Activated CD8-positive, alpha-beta memory T cell treated with anti-CD3 and anti-CD28 coated beads for 36 hours (primary cell): ENCODE measurements at regions not wholly inside any gene's neighbourhood (a gene's known extent, or its start where the extent isn't known, plus 50 kb on each side); places are given as distances from the start of the nearest gene placed in this dataset.

ENCODE experiments used
- CTCF ChIA-PET: fragments of 350-600 bp; sonication (Branson Sonifier 250); formaldehyde crosslinking; loops from one replicate; lab custom pipeline; 2021; ENCODE audit warnings: antibody characterized with exemption; lab: Charles Lee
- POLR2A ChIA-PET: fragments of 350-600 bp; sonication (Branson Sonifier 250); formaldehyde crosslinking; loops from one replicate; lab custom pipeline; 2021; ENCODE audit warnings: antibody characterized with exemption; lab: Charles Lee

- ChIA-PET CTCF (no interaction called here), POLR2A (no interaction called here)
These were observed 58.5 kb downstream of the PSMG1 start for GRCh38 chr21:39124681-39125251.

DNA sequence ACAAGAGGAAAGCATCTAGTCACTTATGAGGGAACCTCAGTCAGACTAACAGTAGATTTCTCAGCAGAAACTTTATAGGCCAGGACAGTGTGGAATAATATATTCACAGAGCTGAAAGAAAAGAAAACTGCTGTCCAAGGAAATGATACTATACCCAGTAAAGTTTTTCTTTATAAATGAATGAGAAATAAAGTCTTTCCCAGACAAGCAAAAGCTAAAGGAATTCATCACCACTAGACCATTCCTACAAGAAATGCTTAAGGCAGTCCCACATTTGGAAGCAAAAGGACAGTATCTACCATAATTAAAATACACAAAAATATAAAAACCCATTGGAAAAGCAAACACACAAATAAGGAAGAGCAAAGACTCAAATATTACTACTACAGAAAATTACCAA lies 59.9 kb downstream of the PSMG1 start:
- CTCF ChIA-PET = interaction anchor here (0.6 kb wide), 1 partner anchor 324 kb away, joined by 4 read pairs; no protein-coding TSS in a partner anchor

GRCh38 chr21:39121600-39122355 lies 61.5 kb downstream of the PSMG1 start:
- CTCF ChIA-PET = no interaction called here
- POLR2A ChIA-PET = no interaction called here

More for the DNA sequence above, 59.9 kb downstream of the PSMG1 start:
- POLR2A ChIA-PET = no interaction called here

GRCh38 chr21:39120876-39121599 lies 62.2 kb downstream of the PSMG1 start:
- POLR2A ChIA-PET = no interaction called here
- CTCF ChIA-PET = no interaction called here

- ChIA-PET POLR2A (no interaction called here), CTCF (no interaction called here)
These were observed 63.4 kb downstream of the PSMG1 start for GRCh38 chr21:39119891-39120290.

DNA sequence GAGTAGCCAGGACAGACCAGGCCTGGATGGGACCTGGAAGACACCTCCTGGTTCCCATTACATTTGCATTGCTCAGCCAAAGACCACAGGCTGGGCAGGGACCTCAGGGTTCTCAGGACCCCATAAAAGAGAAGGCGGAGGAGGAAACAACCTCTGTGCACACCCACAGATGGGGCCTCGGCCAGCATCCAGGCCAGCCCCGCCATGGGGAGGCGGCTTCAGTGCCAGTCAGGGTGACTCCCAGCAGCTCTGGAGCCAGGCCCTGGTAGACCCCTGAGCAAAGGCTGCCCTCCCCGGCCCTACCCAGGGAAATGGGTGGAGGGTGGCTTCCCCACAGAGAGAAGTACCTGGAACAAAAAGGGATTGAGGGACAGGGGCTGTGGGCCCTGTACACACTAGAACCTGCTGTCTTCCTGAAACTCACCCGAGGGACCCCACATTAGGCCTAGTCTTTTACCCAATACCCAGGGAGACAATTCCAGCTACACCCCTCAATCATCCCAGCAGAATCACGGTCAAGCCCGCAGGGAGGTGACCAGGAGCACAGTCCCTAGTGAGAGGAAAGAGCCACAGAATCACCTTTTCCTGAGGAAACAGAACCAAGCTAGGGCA lies 64.5 kb downstream of the PSMG1 start:
- POLR2A ChIA-PET = no interaction called here
- CTCF ChIA-PET = no interaction called here

GRCh38 chr21:39118061-39118460 lies 65.2 kb downstream of the PSMG1 start:
- POLR2A ChIA-PET = no interaction called here
- CTCF ChIA-PET = no interaction called here

DNA sequence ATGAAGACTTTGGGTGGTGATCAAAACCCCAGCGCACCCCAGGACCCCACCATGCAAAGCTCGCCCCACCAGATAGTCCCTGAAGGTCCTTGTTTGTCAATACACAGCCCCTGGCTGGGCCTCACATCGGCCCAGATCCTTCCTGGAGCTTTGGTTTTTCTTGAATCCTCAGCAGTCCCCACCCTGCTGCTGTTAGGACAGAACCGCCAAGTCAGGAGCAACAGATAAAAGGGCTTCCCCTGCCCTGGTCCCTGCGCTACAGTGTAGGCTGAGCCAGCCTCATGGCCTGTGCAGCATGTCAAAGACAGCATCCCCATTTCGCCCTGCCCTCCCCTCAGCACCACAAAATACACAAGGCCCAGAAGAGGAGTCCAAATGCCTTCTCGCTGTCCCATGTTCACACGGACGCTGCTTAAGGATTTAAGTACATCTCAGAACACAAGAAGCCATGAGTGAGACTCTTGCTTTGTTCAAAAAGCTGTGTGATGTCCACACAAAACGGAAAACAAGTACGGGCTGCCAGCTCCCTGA lies 65.7 kb downstream of the PSMG1 start:
- ChIA-PET CTCF (no interaction called here), POLR2A (no interaction called here)

DNA sequence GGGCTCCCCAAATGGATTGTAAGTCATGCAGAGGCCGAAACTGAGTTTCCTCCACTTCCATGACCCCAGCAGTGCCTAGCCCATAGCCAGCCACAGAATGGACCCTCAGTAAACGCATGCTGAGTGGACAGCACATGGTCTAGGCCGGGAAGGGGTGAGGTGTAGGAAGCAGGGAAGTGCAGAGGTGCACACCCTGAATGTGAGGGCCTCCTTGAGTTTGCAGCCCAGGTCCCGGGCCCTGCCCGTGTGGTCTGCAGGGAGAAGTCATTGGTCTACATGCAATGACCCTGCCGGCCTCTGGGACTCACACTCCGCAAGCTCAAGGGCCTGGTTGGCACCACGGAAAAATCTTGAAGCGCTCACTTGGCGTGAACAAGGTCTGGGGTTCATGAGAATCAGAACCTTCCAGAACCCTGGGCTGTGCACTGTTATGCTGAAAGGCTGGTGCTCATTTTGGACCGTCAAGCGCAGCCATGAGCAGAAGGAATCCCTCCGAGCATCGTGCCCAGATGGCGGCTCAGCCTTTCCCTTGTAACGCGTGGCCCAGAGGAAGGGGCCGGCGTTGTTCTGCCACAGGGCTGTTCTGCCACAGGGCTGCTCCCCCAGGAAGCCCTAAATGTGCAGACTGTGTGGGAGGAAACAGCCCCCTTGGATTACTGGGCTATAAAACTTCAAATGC lies 66.4 kb downstream of the PSMG1 start:
- ChIA-PET CTCF (no interaction called here), POLR2A (no interaction called here)

DNA sequence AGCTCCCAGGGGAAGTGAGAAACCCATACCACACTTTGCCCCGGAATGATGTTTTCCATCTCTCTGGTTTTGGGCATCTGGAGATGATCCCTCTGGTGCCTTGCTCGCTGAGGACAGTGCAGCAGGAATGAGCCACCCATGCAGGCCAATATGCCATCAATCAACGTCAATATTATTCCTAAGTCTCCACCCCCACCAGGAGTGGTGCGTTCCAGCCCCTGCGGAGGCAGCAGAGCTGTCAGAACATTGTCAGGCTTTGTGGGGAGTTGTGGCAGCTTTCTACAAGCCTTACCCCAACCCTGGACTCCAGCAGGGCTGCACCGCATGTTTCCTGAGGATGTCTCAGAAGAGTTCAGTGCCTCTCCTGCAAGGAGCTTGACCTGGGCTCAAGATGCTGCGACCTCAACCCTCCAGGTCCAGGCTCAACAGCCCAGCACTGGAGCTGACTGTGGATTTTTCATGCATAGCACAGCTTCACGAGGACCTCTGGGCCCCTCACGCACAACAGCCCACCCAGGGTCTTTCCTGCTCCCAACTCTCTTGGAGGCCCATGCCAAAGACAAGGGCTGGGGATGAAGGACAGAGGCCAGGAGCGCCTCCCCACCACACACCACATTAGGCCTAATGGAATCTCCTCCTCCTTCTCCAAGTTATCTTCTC lies 67.5 kb downstream of the PSMG1 start:
- CTCF ChIA-PET = no interaction called here
- POLR2A ChIA-PET = no interaction called here

DNA sequence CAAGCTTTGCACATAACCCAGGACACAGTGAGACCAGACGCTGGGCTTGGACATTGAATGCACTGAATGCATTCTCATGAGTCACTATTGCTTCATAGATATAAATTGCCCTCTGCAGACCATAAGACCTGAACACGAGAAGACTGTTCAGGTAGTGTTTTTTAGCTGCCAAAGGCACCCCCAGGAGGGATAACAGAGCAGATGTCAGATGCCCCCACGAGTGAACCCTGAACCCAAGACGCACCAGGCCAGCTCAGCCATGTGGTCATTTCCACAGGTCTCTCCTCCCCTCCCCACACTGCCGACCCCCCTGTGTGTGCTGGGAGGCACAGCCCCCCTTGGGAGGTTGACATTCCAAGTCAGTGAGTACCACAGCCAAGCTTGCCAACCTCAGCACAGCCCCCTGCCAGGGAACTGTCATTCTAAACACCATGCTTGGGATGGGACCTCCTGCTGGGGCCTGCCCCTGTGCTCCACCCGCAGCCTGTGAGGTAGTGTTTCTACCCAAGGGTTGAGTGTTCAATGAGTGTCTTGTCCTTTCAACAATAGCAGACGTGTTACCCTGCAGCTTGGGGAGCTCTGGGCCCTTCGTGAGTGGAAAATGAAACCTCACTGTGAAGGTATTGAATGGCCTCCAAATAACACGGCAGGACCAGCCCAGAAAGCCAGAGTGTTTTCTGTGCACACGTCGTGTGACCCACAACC lies 68.2 kb downstream of the PSMG1 start:
- ChIA-PET CTCF (no interaction called here), POLR2A (no interaction called here)

DNA sequence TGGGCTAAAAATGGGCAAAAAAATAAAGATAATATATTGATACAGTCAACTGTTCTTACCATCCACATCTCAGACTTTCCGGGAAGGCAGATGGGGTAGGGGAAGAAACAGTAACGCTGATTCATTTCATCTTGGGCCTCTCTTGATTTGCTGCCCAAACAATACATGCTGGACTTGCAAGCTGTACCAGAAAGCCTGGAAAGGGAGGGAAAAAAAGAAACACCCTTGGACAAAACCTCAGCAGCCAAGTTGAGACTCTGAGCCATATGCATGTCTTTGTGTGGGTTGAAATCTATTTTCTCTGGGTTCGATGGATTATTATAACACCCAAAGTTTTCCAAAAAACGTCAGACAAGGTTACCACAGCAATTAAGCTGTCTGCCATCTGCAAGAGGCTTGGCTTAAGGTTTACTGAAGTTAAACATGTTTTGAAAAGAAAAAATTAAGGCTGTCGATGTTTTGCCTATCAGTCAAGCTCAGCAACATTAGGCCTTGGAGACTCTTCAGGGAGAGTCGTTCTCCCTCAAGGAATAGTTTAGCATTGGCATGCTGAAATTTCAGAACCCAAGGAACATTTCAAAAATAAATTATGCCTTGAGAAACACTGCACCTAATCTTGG lies 71.2 kb downstream of the PSMG1 start:
- ChIA-PET CTCF (no interaction called here), POLR2A (no interaction called here)

DNA sequence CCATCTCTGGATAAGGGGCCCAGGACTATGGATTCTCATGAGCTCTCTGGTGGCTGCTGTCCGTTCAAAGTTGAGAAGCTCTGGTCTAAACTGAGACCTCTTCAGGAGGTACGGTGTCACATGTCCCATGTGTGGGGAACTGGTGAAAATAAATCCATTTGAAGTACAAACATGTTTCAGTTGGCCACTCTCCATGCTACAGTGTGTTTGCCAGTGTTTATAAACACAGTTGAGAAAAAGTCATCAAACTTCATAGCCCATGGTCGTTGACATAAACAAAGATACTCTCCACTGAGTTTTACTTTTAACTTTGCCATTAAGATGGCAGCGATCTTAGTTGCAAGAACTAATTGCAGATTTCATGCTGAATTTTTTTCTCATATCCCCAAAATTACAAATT lies 72.8 kb downstream of the PSMG1 start:
- ChIA-PET POLR2A (no interaction called here), CTCF (no interaction called here)

GRCh38 chr21:39109596-39110210 lies 73.5 kb downstream of the PSMG1 start:
- CTCF ChIA-PET = no interaction called here

GRCh38 chr21:39109163-39109530 lies 74.1 kb downstream of the PSMG1 start:
- POLR2A ChIA-PET = no interaction called here
- CTCF ChIA-PET = no interaction called here

More at GRCh38 chr21:39109596-39110210, 73.5 kb downstream of the PSMG1 start:
- POLR2A ChIA-PET = no interaction called here

DNA sequence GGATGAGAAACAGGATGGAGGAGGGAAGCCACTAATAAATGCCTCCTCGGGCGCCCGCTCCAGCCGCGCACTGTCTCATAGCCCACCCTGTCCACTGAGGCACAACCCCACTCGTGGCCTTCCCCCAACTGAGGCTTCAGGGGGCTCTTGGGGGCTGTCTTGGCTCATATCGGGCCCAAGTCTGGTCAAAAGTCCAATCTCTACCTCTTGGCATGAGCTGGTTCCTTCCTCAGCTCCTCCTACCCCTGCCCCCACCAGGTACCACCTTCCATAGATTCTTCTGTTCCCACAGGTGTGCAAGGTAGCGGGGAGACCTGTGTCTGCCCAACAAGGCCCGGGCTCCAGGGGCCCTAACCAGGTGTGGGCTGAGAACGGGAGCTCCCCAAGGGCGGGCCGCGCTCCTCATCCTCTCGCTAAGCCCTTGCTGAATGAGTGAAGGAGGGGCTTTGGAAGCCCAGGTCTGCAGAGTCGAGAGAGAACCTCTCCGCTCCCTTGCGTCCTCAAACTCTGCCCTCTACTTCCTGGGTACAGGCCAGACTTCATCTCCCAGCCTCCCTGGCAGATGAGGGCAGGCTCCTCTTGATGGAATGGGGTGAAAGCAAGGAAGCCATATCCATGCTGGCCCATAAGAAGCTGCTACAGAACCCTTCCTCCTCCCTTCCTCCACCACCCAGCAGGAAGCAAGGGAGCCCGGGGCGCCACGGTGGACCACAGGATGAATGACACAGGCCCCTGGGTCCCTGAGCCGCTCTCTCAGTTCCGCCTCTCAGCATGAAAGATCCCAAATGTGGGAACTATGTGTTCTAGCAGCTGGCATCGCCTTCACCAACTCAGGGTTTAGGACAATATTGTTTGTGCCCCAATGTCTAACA lies 74.7 kb downstream of the PSMG1 start:
- CTCF ChIA-PET = no interaction called here
- POLR2A ChIA-PET = no interaction called here

DNA sequence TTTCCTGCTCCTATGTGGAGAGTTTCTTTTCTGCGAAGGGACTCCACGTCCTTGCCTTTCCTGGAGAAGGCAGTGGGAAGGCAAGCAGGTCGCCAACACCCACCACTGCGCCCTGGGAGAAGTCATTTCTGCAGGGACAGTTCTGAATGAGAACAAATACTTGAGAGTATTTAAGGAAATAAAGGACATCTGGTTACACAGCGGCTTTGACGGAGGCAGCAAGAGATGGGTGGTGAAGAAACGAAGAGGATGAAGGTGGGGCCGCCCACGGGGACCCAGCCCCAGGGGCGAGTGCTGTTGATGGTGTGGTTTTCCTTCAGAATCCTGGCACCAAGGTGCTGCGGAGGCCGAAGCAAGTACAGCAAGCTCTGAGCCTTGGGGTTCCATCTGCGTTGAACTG lies 75.5 kb downstream of the PSMG1 start:
- ChIA-PET POLR2A (no interaction called here), CTCF (no interaction called here)
